HUDEP-2 (cell line): ENCODE measurements at regions not wholly inside any gene's neighbourhood (a gene's known extent, or its start where the extent isn't known, plus 50 kb on each side); places are given as distances from the start of the nearest gene placed in this dataset.

ENCODE experiments used
- DNase-seq, 76 experiments: peaks; one replicate each; lab custom pipeline; 2025; ENCODE audit not compliant: unreplicated experiment in 76 of 76; lab: John Stamatoyannopoulos, UW

DNA sequence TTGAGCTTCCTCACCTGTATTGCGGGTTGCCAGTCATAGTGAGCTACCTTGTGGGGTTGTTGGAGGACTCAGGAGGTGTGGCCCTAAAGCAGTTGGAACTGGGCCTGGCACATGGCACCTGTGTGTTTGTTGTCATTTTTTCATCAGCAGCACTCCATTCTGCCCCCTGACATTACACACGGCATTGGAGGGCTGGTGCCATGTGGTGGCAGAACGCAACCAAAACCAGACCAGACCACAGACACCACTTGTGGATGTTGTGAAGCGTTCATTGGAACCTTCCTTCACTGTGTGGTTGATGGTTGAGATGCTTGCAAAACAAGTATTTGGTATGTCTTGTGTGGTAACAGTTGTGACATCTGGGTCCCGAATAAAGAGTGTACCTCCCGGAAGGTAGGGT is 113.2 kb upstream of the ERCC6L2 start:
- no peak for DNase-seq

DNA sequence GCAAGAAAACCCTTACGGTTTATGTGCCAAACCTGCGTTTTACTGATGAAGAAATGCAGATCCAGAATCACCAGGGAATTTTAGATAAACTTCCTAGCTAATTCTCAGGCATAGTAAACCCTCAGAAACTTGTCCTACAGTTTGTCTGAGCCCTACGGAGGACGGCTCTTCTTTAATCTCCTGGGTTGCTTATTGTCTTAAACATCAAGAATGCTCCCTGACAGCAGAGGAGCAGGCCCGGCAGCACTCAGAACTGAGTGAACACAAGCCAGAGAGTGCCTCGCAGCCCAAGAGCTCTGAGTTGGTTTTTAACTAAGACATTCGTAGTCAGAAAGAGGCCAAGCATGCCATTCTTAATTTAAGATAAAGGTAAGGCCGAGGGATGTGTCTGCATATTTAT is 114.7 kb upstream of the ERCC6L2 start:
- DNase-seq = no peak

DNA sequence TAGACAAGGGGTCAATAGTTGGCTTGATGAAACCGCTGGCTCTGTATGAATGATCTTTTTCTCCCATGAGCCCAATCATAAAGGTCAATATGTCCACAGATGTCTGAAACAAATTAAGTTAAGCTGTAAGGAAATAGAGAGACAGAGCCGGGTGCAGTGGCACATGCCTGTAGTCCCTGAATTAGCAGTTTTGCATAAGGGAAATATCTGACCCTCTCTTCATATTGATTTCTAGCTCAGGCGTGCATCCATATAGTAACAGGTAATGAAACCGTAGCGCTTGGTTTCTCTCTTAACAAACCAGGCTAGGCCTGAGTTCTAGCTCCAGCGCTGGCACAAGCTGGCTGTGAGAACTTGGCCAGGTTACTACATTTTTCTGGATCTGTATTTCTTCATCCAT is 118.1 kb upstream of the ERCC6L2 start:
- DNase-seq = no peak

DNA sequence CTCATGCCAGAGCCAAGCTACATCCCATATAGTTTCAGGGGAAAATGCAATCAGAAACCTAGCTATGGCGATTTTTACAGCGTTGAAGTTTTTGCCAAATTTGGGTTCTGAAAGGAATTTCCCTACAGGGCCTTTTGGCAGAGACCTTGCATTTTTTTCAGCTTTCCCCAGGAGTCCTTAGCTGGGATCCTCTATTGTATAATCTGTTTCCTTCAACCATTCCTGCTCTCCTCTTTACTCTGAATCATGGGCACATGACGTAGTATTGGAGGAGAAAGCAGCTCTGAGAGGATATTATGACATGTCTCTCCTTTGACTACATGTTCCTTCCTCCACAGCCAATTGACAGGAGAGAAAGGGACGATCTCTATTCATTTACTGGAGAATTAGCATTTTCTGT is 118.5 kb upstream of the ERCC6L2 start:
- DNase-seq = no peak

DNA sequence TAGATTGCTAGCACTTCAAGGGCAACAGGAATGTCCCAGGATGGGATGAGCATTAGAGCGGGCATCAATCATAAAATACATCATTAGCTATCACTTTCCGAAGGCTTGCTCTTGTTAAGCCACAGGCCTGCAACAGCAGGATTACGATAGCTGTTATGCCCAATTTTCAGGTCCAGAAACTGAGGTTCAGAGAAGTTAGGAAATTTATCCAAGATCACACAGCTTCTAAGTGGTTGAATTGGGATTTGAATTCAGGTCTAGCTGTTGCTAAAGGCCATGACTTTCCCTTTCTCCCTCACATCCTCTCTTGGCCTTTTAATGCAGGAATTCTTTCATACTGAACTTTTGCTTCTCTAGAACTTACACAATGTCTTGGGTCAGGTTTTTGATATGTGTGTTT is 119.4 kb upstream of the ERCC6L2 start:
- DNase-seq = no peak

DNA sequence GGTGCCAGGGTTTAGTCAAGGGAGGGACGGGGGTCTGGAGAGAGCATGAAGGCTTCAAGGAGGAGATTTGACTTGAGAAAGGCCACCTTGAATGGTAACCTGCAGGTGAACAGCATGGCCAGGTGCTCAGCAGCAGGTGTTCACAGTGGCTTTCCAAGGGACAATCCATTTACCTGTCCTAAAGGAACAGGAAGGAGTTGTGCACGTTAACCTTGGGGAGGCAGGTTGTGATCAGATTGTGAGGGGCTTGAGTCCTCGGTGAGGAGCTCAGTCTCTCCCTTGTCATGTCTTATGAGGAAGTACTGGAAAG is 120.1 kb upstream of the ERCC6L2 start:
- no peak for DNase-seq

DNA sequence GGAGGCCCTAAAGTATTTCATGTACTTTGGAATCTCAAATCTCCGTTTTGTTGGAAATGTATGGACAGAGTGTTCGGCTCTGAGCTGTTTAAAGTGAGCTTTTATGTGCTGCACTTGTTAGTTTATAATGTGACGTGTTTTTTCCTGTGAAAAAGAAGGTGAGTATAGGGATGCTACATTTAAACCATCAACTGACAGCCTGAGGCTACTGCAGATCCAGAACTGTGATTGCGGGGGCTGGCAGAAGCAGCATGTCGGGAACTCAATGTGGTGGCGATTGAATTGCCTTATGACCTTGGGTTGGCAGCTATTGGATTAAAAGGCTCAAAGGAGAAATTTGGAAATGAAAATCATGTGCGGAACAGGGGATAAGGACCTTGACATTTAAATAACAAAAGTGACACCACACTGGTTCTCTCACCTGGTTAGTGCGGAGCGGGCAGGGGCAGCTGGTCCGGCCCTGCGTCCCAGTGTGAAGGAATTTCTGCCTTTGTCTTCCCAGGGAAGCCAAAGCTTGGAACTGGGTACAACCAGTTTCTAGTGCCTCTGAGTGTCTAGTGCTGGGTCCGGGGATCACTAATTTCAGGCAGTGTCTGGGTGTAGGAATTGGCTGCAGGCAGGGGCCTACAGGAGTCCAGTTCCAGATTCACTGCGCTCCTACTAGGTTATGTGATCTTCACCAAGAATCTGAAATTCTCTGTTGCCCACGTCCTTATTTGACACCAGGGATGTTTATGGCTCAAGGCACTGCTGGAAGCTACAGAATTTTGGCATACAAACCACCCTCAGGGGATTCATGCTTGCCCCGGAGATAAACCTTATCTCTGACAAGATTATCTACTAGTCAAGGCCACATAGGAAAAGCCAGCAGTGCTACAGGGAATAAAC is 120.7 kb upstream of the ERCC6L2 start:
- no peak for DNase-seq

DNA sequence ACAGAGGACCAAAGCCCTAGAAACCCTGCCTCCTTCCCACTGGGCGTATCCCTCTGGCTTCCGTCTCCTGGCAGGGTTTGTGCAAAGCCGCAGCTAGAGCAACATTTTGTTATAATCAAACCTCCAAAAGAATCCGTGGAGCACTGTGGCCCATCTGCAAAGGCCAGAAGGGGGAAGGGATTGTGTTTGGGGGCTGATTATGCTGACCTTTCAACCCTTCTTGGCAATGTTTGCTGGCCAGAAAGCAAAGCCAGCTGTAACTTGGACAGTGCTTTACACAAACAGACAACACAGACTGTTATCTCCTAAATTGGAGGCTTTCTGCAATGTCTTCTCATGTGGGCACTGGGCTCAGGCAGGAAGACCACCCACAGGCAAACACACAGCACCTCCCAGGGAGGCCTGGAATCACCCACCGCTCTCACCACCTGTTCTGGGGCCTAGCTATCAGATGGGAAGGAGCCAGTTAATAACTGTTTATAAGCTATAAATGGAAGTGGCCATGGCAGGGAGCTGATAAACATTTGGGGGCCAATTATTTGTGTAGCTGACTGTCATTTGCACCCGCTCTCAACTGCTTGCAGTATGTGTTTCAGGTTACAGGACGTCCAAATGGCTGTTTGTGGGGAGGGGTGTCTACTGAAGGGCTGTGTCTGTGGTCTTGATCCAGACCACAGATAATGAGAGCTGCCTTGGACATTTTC is 121.6 kb upstream of the ERCC6L2 start:
- DNase-seq = no peak

DNA sequence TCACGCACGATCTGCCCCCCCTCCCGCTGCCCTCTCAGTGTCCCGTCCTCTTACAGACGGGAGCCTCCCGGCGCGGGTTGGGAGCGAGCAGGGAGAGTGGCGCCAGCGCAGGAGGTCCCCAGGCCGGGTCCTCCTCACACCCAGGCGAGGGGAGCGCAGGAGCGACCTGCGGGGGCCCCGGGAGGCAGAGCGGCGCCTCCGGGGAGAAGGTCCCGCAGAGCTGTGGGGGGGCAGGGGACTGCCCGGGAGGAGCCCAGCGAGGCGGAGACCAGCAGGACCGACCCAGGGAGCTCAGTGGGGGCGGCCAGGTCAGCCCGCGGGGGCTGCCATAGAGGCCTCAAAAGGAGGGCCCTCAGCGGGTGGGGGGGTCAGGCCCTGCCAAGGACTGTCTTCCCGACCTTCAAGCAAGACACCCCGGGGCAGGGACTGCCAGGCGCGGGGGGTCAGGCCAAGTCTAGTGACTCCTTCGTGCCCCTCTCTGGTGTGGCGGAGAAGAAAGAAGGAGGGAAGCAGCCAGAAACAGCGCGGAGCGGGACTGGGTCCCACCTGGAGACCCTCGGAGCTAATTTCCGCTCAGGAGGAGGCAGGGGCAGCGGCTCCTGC is 123.3 kb upstream of the ERCC6L2 start:
- no peak for DNase-seq

DNA sequence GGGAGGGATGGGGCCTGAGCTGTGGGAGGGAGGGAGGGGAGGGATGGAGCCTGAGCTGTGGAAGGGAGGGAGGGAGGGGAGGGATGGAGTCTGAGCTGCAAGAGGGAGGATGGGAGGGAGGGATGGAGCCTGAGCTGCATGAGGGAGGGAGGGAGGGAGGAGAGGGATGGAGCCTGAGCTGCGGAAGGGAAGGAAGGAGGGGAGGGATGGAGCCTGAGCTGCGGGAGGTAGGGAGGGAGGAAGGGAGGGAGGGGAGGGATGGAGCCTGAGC is 124.0 kb upstream of the ERCC6L2 start:
- DNase-seq = no peak

DNA sequence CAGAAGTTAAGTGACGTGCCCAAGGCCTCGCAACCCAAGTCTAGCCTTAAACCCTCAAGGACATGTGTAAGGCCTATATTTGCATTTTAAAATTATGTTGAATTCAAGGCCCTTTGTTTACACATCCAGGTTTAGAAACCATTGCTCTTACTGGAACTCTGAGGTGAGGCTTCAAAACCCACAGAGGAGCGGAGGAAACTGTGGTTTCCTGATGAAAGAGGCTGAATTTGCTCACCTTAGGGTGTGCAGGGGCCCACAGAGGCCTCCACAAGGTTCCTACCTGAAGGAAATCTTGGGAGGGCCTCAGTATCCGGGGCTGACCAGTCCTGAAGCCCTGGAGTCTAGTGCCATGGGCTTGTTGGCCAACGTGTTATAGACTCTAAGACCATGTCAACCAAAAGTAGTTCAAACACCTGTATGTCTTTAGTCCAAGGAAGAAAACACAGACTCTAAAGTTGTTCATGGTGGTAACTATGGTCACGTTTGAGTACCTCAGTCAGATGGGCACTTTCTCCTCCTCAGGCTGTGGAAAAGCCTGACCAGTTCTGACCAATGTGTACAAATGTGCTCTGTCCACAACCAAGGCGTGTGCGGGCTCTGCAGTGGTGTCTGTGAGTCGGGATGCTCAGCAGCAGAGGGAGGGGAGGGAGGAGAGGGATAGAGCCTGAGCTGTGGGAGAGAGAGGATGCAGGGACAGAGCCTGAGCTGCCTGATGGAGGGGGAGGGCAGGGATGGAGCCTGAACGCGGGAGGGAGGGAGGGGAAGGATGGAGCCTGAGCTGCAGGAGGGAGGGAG is 124.6 kb upstream of the ERCC6L2 start:
- no peak for DNase-seq

DNA sequence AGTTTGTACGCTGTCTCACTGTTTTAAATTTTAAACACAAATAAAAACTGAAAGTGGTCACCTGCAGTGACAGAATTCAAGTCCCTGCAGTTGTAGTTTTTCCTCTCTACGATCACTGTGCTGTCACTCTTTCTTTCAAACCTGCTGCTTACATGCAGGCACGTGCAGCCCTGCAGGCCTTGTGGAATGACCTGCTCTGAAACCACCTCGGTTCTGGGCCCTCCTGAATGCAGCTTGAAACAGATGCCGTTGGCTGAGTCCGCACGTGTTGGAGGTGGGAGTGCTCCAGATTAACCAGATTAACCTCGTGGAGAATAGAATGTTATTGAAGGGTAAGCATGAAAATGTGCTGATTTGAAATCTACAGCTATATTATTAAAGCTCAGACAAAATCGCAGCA is 126.0 kb upstream of the ERCC6L2 start:
- DNase-seq = no peak

DNA sequence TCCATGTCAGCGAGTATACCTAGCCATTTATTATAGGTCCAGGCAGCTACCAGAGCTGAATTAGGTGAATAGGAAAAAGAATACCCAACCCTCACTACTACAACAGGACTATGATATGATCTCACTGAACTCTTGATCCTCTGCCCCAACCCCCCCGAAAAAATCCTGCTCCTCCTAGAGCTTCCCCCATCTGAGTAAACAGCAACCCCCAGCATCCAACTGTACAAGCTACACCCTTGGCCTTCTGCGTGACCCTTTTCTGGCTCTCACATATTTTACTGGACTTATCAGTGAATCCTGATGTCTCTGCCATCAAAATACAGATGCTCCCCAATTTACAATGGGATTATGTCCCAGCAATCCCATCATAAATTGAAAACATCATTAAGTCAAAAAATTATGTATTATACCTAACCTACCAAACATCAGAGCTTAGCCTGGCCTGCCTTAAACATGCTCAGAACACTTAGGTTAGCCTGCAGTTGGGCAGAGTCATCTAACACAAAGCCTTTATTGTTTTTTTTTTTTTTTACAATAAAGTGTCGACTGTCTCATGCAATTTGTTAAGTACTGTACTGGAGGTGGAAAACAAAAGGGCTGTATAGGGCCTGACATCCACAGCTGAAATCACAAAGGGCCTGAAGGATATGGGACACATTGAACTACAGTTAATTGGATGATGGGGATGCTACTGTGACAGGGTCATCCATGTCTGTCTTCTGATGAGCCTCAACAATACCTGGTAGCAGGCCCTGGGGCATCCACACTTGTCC is 128.9 kb upstream of the ERCC6L2 start:
- DNase-seq = no peak

DNA sequence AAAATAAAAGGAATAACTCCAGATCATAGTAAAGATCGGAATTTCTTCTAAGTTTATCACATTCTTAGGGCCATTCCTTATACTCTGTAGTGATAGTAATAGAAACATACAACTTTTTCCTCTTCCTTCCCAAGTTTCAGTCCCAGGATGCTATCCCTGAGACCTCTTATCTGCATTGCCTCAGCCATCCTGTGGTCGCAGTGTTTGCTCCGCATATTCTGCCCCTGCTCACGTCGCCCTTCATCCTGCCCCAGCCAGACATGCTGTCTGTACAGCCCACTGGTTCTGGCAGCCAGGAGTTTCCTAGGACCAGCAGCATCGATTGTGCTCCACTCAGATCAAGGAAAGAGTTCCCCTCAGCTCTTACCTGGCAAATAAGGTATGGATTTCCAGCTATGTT is 132.7 kb upstream of the ERCC6L2 start:
- no peak for DNase-seq

DNA sequence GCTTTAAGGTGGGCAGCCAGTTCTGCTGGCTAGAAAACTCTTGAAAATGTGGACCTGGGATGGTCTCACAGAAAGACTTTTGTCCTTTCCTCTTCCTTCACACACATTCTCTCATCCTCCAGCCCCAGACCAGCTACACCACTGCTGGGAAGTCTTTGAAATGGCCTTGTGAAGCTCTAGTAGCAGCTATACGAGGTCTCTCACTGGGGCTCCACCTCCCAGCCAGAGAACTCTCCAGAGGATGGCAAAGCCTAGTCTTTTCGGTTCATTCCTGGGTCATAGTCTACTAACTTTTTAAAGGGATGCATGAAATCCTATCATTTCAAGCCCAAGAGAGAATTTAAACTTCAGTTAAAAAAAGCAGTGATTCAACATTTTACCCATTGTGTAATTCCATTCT is 133.9 kb upstream of the ERCC6L2 start:
- DNase-seq = no peak

DNA sequence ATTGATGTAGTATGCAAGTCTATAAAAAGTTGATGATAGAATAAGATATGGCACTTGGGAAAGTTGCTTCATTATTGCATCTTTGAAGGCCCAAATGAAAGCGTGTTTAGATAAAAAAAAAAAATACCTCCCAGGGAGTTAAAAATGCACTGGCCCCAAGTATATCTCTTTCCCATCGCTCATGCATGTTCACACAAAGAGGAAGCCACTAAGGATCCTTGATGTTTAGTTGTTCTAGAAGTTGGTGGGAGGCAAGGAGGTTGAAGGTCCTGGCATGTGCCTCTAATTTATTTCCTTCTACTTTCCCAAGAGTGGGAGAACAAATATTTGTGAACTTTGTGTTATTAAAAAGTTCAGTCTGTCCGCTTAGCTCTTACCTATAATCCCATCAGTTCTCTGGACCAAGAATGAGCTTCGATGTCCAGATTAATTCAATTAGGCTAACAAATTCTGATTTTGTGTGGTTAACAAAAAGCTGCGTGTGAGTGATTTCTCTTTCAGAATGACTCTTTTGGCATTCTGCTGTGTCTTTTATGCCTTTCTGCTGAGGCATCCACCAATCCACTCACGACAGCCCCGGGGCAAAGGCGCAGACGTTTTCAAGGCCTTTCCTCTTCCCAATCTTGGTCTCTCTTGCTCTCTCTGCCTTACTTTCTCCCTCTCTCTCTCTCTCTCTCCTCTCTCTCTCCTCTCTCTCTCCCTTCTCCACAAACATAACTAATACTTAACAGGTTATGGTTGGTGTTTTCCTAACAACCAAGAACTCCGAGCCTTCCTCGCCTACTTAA is 135.1 kb upstream of the ERCC6L2 start:
- no peak for DNase-seq

DNA sequence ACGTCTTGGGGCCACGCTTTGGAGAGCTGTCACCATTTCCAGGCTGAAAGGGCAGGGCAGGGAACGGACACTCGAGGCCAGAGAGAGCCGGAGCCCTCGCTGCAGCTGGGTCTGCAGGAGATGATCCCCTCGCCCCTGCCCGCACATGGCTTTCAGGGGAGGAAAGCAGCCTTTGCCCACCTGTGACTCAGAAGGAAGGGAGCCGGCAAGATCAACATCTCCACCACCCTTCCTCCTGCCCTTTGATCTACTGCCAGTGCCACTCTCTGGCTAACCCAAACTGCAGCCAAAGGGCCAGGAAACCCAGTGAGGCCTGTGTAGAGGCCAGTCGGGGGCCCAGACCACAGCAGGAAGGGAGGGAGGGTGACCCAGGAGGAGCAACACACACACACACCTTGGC is 137.1 kb upstream of the ERCC6L2 start:
- no peak for DNase-seq

DNA sequence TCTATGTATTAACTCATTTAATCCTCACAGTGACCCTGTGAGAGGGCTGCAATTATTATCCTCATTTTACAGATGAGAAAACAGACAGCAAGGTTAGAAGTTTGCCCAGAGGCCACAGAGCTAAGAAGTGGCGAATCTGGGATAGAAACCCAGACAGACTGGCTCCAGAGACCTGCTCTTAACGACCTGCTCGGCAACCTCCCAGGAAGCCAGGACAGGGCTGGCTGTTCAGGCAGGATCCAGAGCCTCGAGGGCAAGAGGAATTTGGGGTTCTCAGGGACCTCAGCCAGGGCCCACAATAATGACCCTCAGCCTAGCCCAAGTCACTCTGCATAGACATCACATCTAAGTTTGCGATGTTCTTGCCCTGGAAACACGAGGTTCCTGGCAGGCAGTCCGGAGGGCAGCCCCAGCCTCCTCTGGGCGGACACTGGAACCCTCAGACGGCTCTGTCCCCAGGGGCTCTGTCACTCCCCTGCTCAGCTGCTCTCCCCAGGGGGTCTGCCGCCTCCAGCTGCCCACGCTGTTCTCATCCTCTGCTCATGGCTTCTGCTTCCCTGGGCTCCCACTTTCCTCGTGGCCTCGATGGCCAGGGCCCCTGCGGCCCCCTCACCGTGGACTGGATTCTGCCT is 138.5 kb upstream of the ERCC6L2 start:
- DNase-seq = no peak

DNA sequence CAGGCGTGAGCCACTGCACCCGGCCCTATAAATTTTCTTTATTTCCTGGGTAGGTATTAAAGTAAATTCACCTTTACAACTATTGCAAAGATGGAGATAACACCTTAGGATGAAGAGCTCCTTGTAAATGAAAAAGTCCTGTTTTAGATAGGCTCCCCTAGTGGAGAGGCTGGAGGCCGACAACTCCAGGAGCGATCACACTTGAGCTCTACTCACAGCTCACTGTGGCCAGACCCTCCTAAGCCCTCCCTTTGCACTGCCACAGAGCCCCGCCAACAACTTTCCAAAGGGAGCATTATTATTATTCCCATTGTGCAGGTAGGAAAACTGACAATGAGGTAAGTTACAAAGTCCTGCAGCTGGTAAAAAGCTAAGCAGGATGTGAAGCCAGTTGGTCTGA is 139.1 kb upstream of the ERCC6L2 start:
- peak in 1 of 76 experiments; percentile 1 for DNase-seq

DNA sequence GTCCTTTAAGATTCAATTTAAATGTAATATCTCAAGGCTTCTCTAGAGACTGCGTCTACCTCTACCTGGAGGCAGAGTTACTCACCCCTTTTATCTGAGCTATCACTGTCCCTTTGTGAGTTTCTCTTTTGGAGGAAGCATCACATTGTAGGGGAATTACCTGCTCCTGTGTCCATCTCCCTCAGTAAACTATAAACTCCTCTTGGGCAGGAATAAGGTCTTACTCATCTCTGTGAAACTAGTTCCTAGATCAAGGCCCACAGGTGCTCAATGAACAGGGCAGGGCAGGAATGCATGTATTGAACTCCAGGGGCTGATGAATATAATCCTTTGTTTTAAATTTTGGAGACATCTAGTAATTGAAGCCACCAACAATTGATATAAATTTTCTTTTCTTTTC is 139.8 kb upstream of the ERCC6L2 start:
- no peak for DNase-seq
